IMR-90 (cell line): ENCODE measurements at regions not wholly inside any gene's neighbourhood (a gene's known extent, or its start where the extent isn't known, plus 50 kb on each side); places are given as distances from the start of the nearest gene placed in this dataset.

Source experiments
- ATAC-seq: fragments of 200-7000 bp; cut with Tn5 transposase; 2 replicates; pipeline ENCODE4 v1.9.1; 2020; ENCODE audit warnings: low read depth, mild to moderate bottlenecking, moderate library complexity
- BruUV-seq: library from RNA; stranded (reverse); fragments of 400-500 nt; replicated peaks from 2 replicates; lab custom pipeline; 2021; lab: Mats Ljungman, UMichigan
- CTCF ChIA-PET: fragments of 300-600 bp; formaldehyde crosslinking; extraction: SDS; loops from one replicate; lab custom pipeline; 2021; ENCODE audit warnings: antibody characterized with exemption; lab: Yijun Ruan, JAX
- POLR2A ChIA-PET: fragments of 300-600 bp; sonication (Branson Sonifier 250); formaldehyde crosslinking; loops from one replicate; lab custom pipeline; 2022; ENCODE audit warnings: antibody characterized with exemption; ENCODE audit not compliant: unreplicated experiment; lab: Charles Lee
- DNase-seq: peaks from one replicate; pipeline ENCODE4 v3.0.0; 2013
- H2AFZ ChIP-seq: replicated peaks from 2 replicates; pipeline ENCODE3; 2013; ENCODE audit warnings: low read length, mild to moderate bottlenecking; ENCODE audit not compliant: poor library complexity
- H2AK5ac ChIP-seq: 2 replicates; pipeline ENCODE4 v1.6.1; 2013; ENCODE audit warnings: low read depth, low read length, inconsistent platforms
- H2AK9ac ChIP-seq: replicated peaks from 2 replicates; pipeline ENCODE3; 2013; ENCODE audit warnings: mild to moderate bottlenecking, low read depth, low read length, moderate library complexity; ENCODE audit not compliant: poor library complexity
- H2BK120ac ChIP-seq: 2 replicates; pipeline ENCODE4 v1.6.1; 2013; ENCODE audit warnings: low read depth, low read length, inconsistent platforms
- H2BK15ac ChIP-seq: 3 replicates; pipeline ENCODE4 v1.6.1; 2013; ENCODE audit warnings: low read depth, low read length, inconsistent platforms
- H2BK20ac ChIP-seq: 2 replicates; pipeline ENCODE4 v1.6.1; 2013; ENCODE audit warnings: low read depth, mild to moderate bottlenecking, inconsistent platforms, low read length, moderate library complexity
- H2BK5ac ChIP-seq: 2 replicates; pipeline ENCODE4 v1.6.1; 2013; ENCODE audit warnings: mild to moderate bottlenecking, low read depth, low read length, inconsistent platforms; ENCODE audit not compliant: poor library complexity, severe bottlenecking
- H3K14ac ChIP-seq: replicated peaks from 2 replicates; pipeline ENCODE4 v1.6.1; 2013; ENCODE audit warnings: low read depth, low read length, inconsistent platforms
- H3K18ac ChIP-seq: 2 replicates; pipeline ENCODE4 v1.6.1; 2013; ENCODE audit warnings: low read depth, low read length, control low read depth
- H3K23ac ChIP-seq: 2 replicates; pipeline ENCODE4 v1.6.1; 2013; ENCODE audit warnings: low read depth, low read length, inconsistent platforms
- H3K27ac ChIP-seq: 2 replicates; pipeline ENCODE4 v1.5.1; 2013; ENCODE audit warnings: mild to moderate bottlenecking, control low read depth, low read length; ENCODE audit not compliant: insufficient read depth
- H3K27me3 ChIP-seq: 2 replicates; pipeline ENCODE4 v1.6.1; 2013; ENCODE audit warnings: low read length; ENCODE audit not compliant: control insufficient read depth, insufficient read depth
- H3K36me3 ChIP-seq: 2 replicates; pipeline ENCODE4 v1.6.1; 2013; ENCODE audit warnings: low read length, mixed read lengths; ENCODE audit not compliant: control insufficient read depth, insufficient read depth
- H3K4ac ChIP-seq: 2 replicates; pipeline ENCODE4 v1.6.1; 2013; ENCODE audit warnings: low read depth, low read length, inconsistent platforms
- H3K4me1 ChIP-seq: 2 replicates; pipeline ENCODE4 v1.6.1; 2013; ENCODE audit warnings: low read length, mixed read lengths; ENCODE audit not compliant: control insufficient read depth, insufficient read depth
- H3K4me2 ChIP-seq: 2 replicates; pipeline ENCODE4 v1.6.1; 2013; ENCODE audit warnings: low read depth, mild to moderate bottlenecking, control low read depth, low read length, moderate library complexity
- H3K4me3 ChIP-seq: 2 replicates; pipeline ENCODE4 v1.5.1; 2013; ENCODE audit warnings: low read depth, mild to moderate bottlenecking, control low read depth, low read length, moderate library complexity; ENCODE audit not compliant: insufficient read depth
- H3K56ac ChIP-seq: 2 replicates; pipeline ENCODE4 v1.6.1; 2013; ENCODE audit warnings: low read length, inconsistent platforms; ENCODE audit not compliant: insufficient read depth; ENCODE audit errors: extremely low read depth
- H3K79me1 ChIP-seq, 2 experiments: 2 replicates each; pipeline ENCODE4 v1.6.1; 2013; ENCODE audit warnings: low read length in 2 of 2, inconsistent platforms in 1 of 2, low read depth in 1 of 2
- H3K9ac ChIP-seq: 2 replicates; pipeline ENCODE4 v1.6.1; 2013; ENCODE audit warnings: low read depth, low read length, control low read depth
- H3K9me1 ChIP-seq: 2 replicates; pipeline ENCODE4 v1.6.1; 2013; ENCODE audit warnings: low read length, inconsistent platforms; ENCODE audit not compliant: insufficient read depth
- H3K9me3 ChIP-seq: 2 replicates; pipeline ENCODE4 v1.6.1; 2013; ENCODE audit warnings: low read length; ENCODE audit not compliant: control insufficient read depth, insufficient read depth
- H4K20me1 ChIP-seq: 2 replicates; pipeline ENCODE4 v1.6.1; 2013; ENCODE audit warnings: low read length, inconsistent platforms; ENCODE audit not compliant: insufficient read depth
- H4K5ac ChIP-seq: 2 replicates; pipeline ENCODE4 v1.6.1; 2013; ENCODE audit warnings: mild to moderate bottlenecking, low read depth, low read length, control low read depth
- H4K8ac ChIP-seq, 2 experiments: 2 replicates each; pipeline ENCODE4 v1.6.1; 2013; ENCODE audit warnings: low read depth in 2 of 2, low read length in 2 of 2, control low read depth in 1 of 2, inconsistent platforms in 1 of 2
- H4K91ac ChIP-seq: 2 replicates; pipeline ENCODE4 v1.6.1; 2013; ENCODE audit warnings: low read depth, low read length, inconsistent platforms; ENCODE audit not compliant: insufficient read depth
- BHLHE40 ChIP-seq: fragments of 150-350 bp; IDR thresholded peaks from 2 replicates; pipeline ENCODE4 v1.6.1; 2016; ENCODE audit warnings: mild to moderate bottlenecking, low read depth, low read length
- CEBPB ChIP-seq: IDR thresholded peaks from 2 replicates; pipeline ENCODE4 v1.6.1; 2012; ENCODE audit warnings: low read depth, low read length, improper control_type of control experiment
- CHD1 ChIP-seq: IDR thresholded peaks from 2 replicates; pipeline ENCODE4 v1.6.1; 2012; ENCODE audit warnings: low read depth, low read length, improper control_type of control experiment
- FOS ChIP-seq: fragments of 150-350 bp; IDR thresholded peaks from 2 replicates; pipeline ENCODE4 v1.6.1; 2016; ENCODE audit warnings: low read depth, low read length
- MAFK ChIP-seq: IDR thresholded peaks from 2 replicates; pipeline ENCODE4 v1.6.1; 2012; ENCODE audit warnings: low read depth, low read length, improper control_type of control experiment
- MAZ ChIP-seq: IDR thresholded peaks from 2 replicates; pipeline ENCODE4 v1.6.1; 2012; ENCODE audit warnings: low read depth, mild to moderate bottlenecking, low read length, improper control_type of control experiment, moderate library complexity, borderline replicate concordance
- MXI1 ChIP-seq: IDR thresholded peaks from 2 replicates; pipeline ENCODE4 v1.6.1; 2012; ENCODE audit warnings: low read depth, mild to moderate bottlenecking, low read length, moderate library complexity, borderline replicate concordance
- NFE2L2 ChIP-seq: fragments of 150-350 bp; IDR thresholded peaks from 2 replicates; pipeline ENCODE4 v1.6.1; 2016; ENCODE audit warnings: low read depth, mild to moderate bottlenecking, low read length
- POLR2A ChIP-seq: IDR thresholded peaks from 2 replicates; pipeline ENCODE4 v1.6.1; 2012; ENCODE audit warnings: mild to moderate bottlenecking, low read depth, low read length
- RAD21 ChIP-seq: IDR thresholded peaks from 2 replicates; pipeline ENCODE4 v1.6.1; 2012; ENCODE audit warnings: low read length, improper control_type of control experiment
- RCOR1 ChIP-seq: IDR thresholded peaks from 2 replicates; pipeline ENCODE4 v1.6.1; 2012; ENCODE audit warnings: mild to moderate bottlenecking, low read length, improper control_type of control experiment; ENCODE audit not compliant: insufficient replicate concordance
- RFX5 ChIP-seq: IDR thresholded peaks from 2 replicates; pipeline ENCODE4 v1.8.0; 2012; ENCODE audit warnings: low read depth, mild to moderate bottlenecking, low read length, moderate library complexity
- SMC3 ChIP-seq: fragments of 150-350 bp; IDR thresholded peaks from 2 replicates; pipeline ENCODE4 v1.6.1; 2016; ENCODE audit warnings: low read depth, mild to moderate bottlenecking, antibody characterized with exemption, low read length, moderate library complexity
- WGBS, 2 experiments: methylation state at CpG; one replicate each; pipeline versions ENCODE4 v1.1.5 to v1.1.7; 2013; ENCODE audit warnings: missing lambda C conversion rate in 2 of 2; ENCODE audit not compliant: insufficient read length in 1 of 2; ENCODE audit errors: extremely low coverage in 2 of 2; 5-methylcytosine and 5-hydroxymethylcytosine counted together
- dilution Hi-C: fragments of 300-500 bp; cut with HindIII; formaldehyde crosslinking; loops from one replicate; pipeline ENCODE4 v1.14.3; 2018; ENCODE audit warnings: low sequenced_read_pairs; ENCODE audit not compliant: unreplicated experiment
- in situ Hi-C: fragments of 300-500 bp; cut with MboI; formaldehyde crosslinking; loops from 3 replicates; pipeline ENCODE4 v1.14.3; 2019; ENCODE audit warnings: low sequenced_read_pairs, inconsistent platforms, mixed read lengths
- intact Hi-C: fragments of 100-400 bp; cut with micrococcal nuclease; formaldehyde crosslinking; loops from 2 replicates; pipeline ENCODE4 v1.10.0; 2022
- TF ChIP-seq, protein P1 (sequence below): fragments of 150-350 bp; IDR thresholded peaks from 2 replicates; pipeline ENCODE4 v1.6.1; 2016; ENCODE audit warnings: low read depth, mild to moderate bottlenecking, low read length, moderate library complexity, borderline replicate concordance
- TF ChIP-seq, protein P2 (sequence below): conservative IDR thresholded peaks from 2 replicates; pipeline ENCODE4 v1.5.1; 2012; ENCODE audit warnings: mild to moderate bottlenecking, low read depth, low read length, improper control_type of control experiment
- TF ChIP-seq, protein P3 (sequence below): fragments of 150-350 bp; IDR thresholded peaks from 2 replicates; pipeline ENCODE4 v1.6.1; 2017; ENCODE audit warnings: mild to moderate bottlenecking, antibody characterized with exemption, low read length, low read depth

DNA sequence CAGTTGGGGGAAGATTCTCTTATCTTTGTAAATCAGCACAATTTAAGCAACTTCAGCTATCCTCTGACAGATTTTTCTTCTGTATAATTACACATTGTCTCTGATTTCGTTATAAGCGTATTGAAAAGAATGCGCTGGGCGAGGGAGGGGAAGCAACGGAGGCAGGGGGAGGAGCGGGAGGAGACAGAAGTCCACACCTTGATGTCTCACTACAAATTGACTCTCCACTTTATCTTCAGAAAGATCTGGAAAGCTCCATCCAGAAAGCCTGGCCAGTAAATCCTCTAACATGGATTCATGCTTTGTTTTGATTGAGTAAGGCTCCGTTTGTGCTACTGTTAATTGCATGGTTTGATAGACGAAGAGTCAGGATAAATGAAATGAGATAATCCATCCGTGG, 76.6 kb downstream of the SMIM21 start:
- Histone ChIP-seq H3K9me1 (no peaks in the 10 kb centered on the region), H3K18ac (no peak overlapping the region), H2AK5ac (no peak overlapping the region), H3K4me3 (no peak overlapping the region), H3K4ac (no peak overlapping the region), H3K36me3 (no peaks in the 10 kb centered on the region), H2BK5ac (no peak overlapping the region), H2BK15ac (no peak overlapping the region), H4K20me1 (no peaks in the 10 kb centered on the region), H3K14ac (no peak overlapping the region), H2BK20ac (no peak overlapping the region), H3K27ac (no peak overlapping the region), H3K9me3 (peaks cover 6% of the 10 kb centered on the region), H3K56ac (no peak overlapping the region), H3K4me1 (no peaks in the 10 kb centered on the region), H3K23ac (no peak overlapping the region), H3K79me1 (no peaks in the 10 kb centered on the region), H2AK9ac (no peak overlapping the region), H3K9ac (no peak overlapping the region), H3K27me3 (no peaks in the 10 kb centered on the region; the same call in 1 of the 2 replicates), H3K4me2 (no peak overlapping the region), H2BK120ac (no peak overlapping the region), H4K91ac (no peak overlapping the region), H4K5ac (no peak overlapping the region), H4K8ac (no peak overlapping the region), H2AFZ (no peak overlapping the region)
- ChIA-PET CTCF (no interaction called here), POLR2A (no interaction called here)
- BruUV-seq, result no TSS peak
- TF ChIP-seq, protein P1, sequence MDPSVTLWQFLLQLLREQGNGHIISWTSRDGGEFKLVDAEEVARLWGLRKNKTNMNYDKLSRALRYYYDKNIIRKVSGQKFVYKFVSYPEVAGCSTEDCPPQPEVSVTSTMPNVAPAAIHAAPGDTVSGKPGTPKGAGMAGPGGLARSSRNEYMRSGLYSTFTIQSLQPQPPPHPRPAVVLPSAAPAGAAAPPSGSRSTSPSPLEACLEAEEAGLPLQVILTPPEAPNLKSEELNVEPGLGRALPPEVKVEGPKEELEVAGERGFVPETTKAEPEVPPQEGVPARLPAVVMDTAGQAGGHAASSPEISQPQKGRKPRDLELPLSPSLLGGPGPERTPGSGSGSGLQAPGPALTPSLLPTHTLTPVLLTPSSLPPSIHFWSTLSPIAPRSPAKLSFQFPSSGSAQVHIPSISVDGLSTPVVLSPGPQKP, result no peak
- no peak for TF ChIP-seq SMC3
- TF ChIP-seq BHLHE40, result no peak
- TF ChIP-seq MAZ, result no peak
- TF ChIP-seq MXI1, result no peak
- TF ChIP-seq NFE2L2, result no peak
- TF ChIP-seq CHD1, result no peak
- TF ChIP-seq, protein P2, sequence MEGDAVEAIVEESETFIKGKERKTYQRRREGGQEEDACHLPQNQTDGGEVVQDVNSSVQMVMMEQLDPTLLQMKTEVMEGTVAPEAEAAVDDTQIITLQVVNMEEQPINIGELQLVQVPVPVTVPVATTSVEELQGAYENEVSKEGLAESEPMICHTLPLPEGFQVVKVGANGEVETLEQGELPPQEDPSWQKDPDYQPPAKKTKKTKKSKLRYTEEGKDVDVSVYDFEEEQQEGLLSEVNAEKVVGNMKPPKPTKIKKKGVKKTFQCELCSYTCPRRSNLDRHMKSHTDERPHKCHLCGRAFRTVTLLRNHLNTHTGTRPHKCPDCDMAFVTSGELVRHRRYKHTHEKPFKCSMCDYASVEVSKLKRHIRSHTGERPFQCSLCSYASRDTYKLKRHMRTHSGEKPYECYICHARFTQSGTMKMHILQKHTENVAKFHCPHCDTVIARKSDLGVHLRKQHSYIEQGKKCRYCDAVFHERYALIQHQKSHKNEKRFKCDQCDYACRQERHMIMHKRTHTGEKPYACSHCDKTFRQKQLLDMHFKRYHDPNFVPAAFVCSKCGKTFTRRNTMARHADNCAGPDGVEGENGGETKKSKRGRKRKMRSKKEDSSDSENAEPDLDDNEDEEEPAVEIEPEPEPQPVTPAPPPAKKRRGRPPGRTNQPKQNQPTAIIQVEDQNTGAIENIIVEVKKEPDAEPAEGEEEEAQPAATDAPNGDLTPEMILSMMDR, result no peak
- no peak for TF ChIP-seq CEBPB
- TF ChIP-seq FOS, result no peak
- TF ChIP-seq POLR2A, result no peak
- no peak for TF ChIP-seq RAD21
- TF ChIP-seq, protein P3, sequence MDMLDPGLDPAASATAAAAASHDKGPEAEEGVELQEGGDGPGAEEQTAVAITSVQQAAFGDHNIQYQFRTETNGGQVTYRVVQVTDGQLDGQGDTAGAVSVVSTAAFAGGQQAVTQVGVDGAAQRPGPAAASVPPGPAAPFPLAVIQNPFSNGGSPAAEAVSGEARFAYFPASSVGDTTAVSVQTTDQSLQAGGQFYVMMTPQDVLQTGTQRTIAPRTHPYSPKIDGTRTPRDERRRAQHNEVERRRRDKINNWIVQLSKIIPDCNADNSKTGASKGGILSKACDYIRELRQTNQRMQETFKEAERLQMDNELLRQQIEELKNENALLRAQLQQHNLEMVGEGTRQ, result no peak
- TF ChIP-seq MAFK, result no peak
- no peak for TF ChIP-seq RCOR1
- no peak for TF ChIP-seq RFX5
- dilution Hi-C loops, result no loop called here
- intact Hi-C loops, result no loop called here
- DNase-seq (no peak), ATAC-seq (no peak)
- WGBS, 2 experiments, result no CpG with 5 or more reads among the region's 9 CpGs
- in situ Hi-C loops, result no loop called here
